ENCODE measurements at regions not wholly inside any gene's neighbourhood (a gene's known extent, or its start where the extent isn't known, plus 50 kb on each side); places are given as distances from the start of the nearest gene placed in this dataset.

DNA sequence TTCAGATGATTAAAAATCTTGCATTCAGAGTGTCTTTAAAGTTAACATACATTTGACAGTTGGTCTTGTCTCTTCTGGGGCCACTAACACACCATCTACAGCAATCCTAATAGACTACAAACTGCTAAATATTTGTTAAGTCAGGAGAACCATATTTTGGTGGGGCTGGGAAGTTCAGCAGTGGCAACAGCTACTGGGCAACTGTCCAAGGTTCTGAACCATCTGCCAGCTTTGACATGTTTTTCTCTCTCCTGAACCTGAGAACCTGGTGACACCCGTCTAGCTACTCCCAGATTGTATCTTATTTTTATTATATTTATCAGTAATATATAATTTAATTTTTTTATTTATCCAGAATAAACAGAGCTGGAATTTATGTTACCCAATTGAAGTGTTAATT lies 199.0 kb upstream of the DPYD start:
- TF ChIP-seq EZH2 (IDR thresholded peaks at IDR 0.05; ENCODE audit: insufficient read depth, poor library complexity, severe bottlenecking) = no peak
- TF ChIP-seq EZH2phosphoT487 (IDR thresholded peaks at IDR 0.05; ENCODE audit: insufficient read depth, low read depth) = no peak
